H9 (cell line): ENCODE measurements at regions not wholly inside any gene's neighbourhood (a gene's known extent, or its start where the extent isn't known, plus 50 kb on each side); places are given as distances from the start of the nearest gene placed in this dataset.

Experiments
- DNase-seq: peaks from one replicate; pipeline ENCODE4 v3.0.0-alpha.2; 2017
- H2AFZ ChIP-seq: one replicate; pipeline ENCODE4 v1.6.1; 2013; ENCODE audit warnings: mild to moderate bottlenecking, low read length, control low read depth, moderate library complexity
- H2AK5ac ChIP-seq: 2 replicates; pipeline ENCODE4 v1.6.1; 2013; ENCODE audit warnings: low read length, control low read depth, mixed read lengths; ENCODE audit not compliant: insufficient read length
- H2BK120ac ChIP-seq: one replicate; pipeline ENCODE4 v1.6.1; 2013; ENCODE audit warnings: low read depth, mild to moderate bottlenecking, low read length, control low read depth, inconsistent platforms; ENCODE audit not compliant: poor library complexity, severe bottlenecking
- H2BK12ac ChIP-seq: 2 replicates; pipeline ENCODE4 v1.6.1; 2013; ENCODE audit warnings: low read length, control low read depth, mixed read lengths, low read depth; ENCODE audit not compliant: insufficient read length
- H2BK15ac ChIP-seq: 2 replicates; pipeline ENCODE4 v1.6.1; 2013; ENCODE audit warnings: low read depth, low read length, control low read depth
- H2BK20ac ChIP-seq: one replicate; pipeline ENCODE4 v1.6.1; 2013; ENCODE audit warnings: low read depth, mild to moderate bottlenecking, low read length, control low read depth, inconsistent platforms; ENCODE audit not compliant: poor library complexity, severe bottlenecking
- H2BK5ac ChIP-seq: 2 replicates; pipeline ENCODE4 v1.6.1; 2013; ENCODE audit warnings: low read length, control low read depth, mixed read lengths; ENCODE audit not compliant: insufficient read length
- H3K14ac ChIP-seq: 2 replicates; pipeline ENCODE4 v1.6.1; 2013; ENCODE audit warnings: low read length, control low read depth; ENCODE audit not compliant: insufficient read depth
- H3K18ac ChIP-seq: 2 replicates; pipeline ENCODE4 v1.6.1; 2013; ENCODE audit warnings: low read depth, mild to moderate bottlenecking, mixed read lengths, low read length, control low read depth; ENCODE audit not compliant: insufficient read length
- H3K23ac ChIP-seq: 2 replicates; pipeline ENCODE4 v1.6.1; 2013; ENCODE audit warnings: low read length, control low read depth, mixed read lengths, low read depth; ENCODE audit not compliant: insufficient read length
- H3K23me2 ChIP-seq: 2 replicates; pipeline ENCODE4 v1.6.1; 2013; ENCODE audit warnings: low read depth, mild to moderate bottlenecking, mixed read lengths, low read length, control low read depth; ENCODE audit not compliant: insufficient read length, poor library complexity, severe bottlenecking
- H3K27ac ChIP-seq: 2 replicates; pipeline ENCODE4 v1.5.1; 2013; ENCODE audit warnings: low read length, control low read depth, mixed read lengths, low read depth; ENCODE audit not compliant: insufficient read length
- H3K27me3 ChIP-seq: 2 replicates; pipeline ENCODE4 v1.6.1; 2013; ENCODE audit warnings: low read length, control low read depth, inconsistent platforms; ENCODE audit not compliant: insufficient read depth
- H3K4ac ChIP-seq: 2 replicates; pipeline ENCODE4 v1.6.1; 2013; ENCODE audit warnings: low read depth, mild to moderate bottlenecking, control low read depth, inconsistent platforms, low read length, moderate library complexity
- H3K4me1 ChIP-seq: 2 replicates; pipeline ENCODE4 v1.6.1; 2013; ENCODE audit warnings: low read length, control low read depth, inconsistent platforms; ENCODE audit not compliant: insufficient read depth
- H3K4me2 ChIP-seq: 2 replicates; pipeline ENCODE4 v1.6.1; 2013; ENCODE audit warnings: low read length, control low read depth, mixed read lengths; ENCODE audit not compliant: insufficient read length, insufficient read depth
- H3K56ac ChIP-seq: 2 replicates; pipeline ENCODE4 v1.6.1; 2013; ENCODE audit warnings: low read depth, mild to moderate bottlenecking, mixed read lengths, low read length, control low read depth; ENCODE audit not compliant: insufficient read length
- H3K79me1 ChIP-seq: 2 replicates; pipeline ENCODE4 v1.6.1; 2013; ENCODE audit warnings: low read depth, mild to moderate bottlenecking, moderate library complexity, low read length, control low read depth, inconsistent platforms; ENCODE audit not compliant: insufficient read depth, poor library complexity, severe bottlenecking
- H3K79me2 ChIP-seq: 2 replicates; pipeline ENCODE4 v1.6.1; 2013; ENCODE audit warnings: low read length, control low read depth, inconsistent platforms; ENCODE audit not compliant: insufficient read depth
- H3K9ac ChIP-seq: 2 replicates; pipeline ENCODE4 v1.6.1; 2013; ENCODE audit warnings: low read length, control low read depth, mixed read lengths; ENCODE audit not compliant: insufficient read length; ENCODE audit errors: extremely low read depth
- H3K9me3 ChIP-seq: one replicate; pipeline ENCODE4 v1.6.1; 2013; ENCODE audit warnings: low read depth, low read length, inconsistent platforms; ENCODE audit not compliant: control insufficient read depth
- H3T11ph ChIP-seq: one replicate; pipeline ENCODE4 v1.6.1; 2013; ENCODE audit warnings: mild to moderate bottlenecking, low read length, control low read depth, inconsistent platforms
- H4K20me1 ChIP-seq: one replicate; pipeline ENCODE4 v1.6.1; 2013; ENCODE audit not compliant: control insufficient read depth, insufficient read length, insufficient read depth
- H4K5ac ChIP-seq: 2 replicates; pipeline ENCODE4 v1.6.1; 2013; ENCODE audit warnings: low read depth, mild to moderate bottlenecking, mixed read lengths, low read length, control low read depth; ENCODE audit not compliant: insufficient read length
- H4K8ac ChIP-seq: replicated peaks from 2 replicates; pipeline ENCODE4 v1.6.1; 2013; ENCODE audit warnings: low read length, control low read depth, mixed read lengths, low read depth; ENCODE audit not compliant: insufficient read length
- H4K91ac ChIP-seq: 2 replicates; pipeline ENCODE4 v1.6.1; 2013; ENCODE audit warnings: low read depth, mild to moderate bottlenecking, moderate library complexity, mixed read lengths, low read length, control low read depth; ENCODE audit not compliant: insufficient read length
- H3K27ac Mint-ChIP-seq, 3 experiments: 2 replicates in 2 of 3; 3 replicates in 1 of 3; pipeline ENCODE4 v1.8.0; 2020 to 2021; ENCODE audit warnings: mixed read lengths in 3 of 3, mild to moderate bottlenecking in 1 of 3, moderate library complexity in 1 of 3
- H3K27me3 Mint-ChIP-seq: 2 replicates; pipeline ENCODE4 v1.8.0; 2021; ENCODE audit warnings: low read depth, mild to moderate bottlenecking, moderate library complexity, mixed read lengths
- H3K36me3 Mint-ChIP-seq, 3 experiments: 2 replicates in 2 of 3; 3 replicates in 1 of 3; pipeline ENCODE4 v1.8.0; 2020 to 2021; ENCODE audit warnings: low read depth in 3 of 3, mixed read lengths in 3 of 3; ENCODE audit not compliant: insufficient read depth in 1 of 3
- H3K4me1 Mint-ChIP-seq, 2 experiments: 2 replicates each; pipeline ENCODE4 v1.8.0; 2020; ENCODE audit warnings: mixed read lengths in 2 of 2
- H3K4me3 Mint-ChIP-seq, 2 experiments: 2 replicates in 1 of 2; 3 replicates in 1 of 2; pipeline ENCODE4 v1.8.0; 2020 to 2021; ENCODE audit warnings: mild to moderate bottlenecking in 2 of 2, mixed read lengths in 2 of 2, moderate library complexity in 1 of 2
- H3K9me3 Mint-ChIP-seq, 2 experiments: 2 replicates in 1 of 2; 3 replicates in 1 of 2; pipeline ENCODE4 v1.8.0; 2020; ENCODE audit warnings: mild to moderate bottlenecking in 2 of 2, mixed read lengths in 2 of 2, moderate library complexity in 1 of 2
- WGBS: extraction: QIAGEN DNeasy Blood & Tissue Kit; methylation state at CpG from one replicate; pipeline ENCODE4 v1.1.7; 2013; ENCODE audit warnings: missing lambda C conversion rate, low lambda C conversion rate, mixed read lengths; ENCODE audit not compliant: insufficient read length; ENCODE audit errors: extremely low coverage; 5-methylcytosine and 5-hydroxymethylcytosine counted together
- TF ChIP-seq, protein P1 (sequence below): fragments of 200-600 bp; sonication (generic); conservative IDR thresholded peaks from 3 replicates; pipeline ENCODE4 v1.8.0; 2021; ENCODE audit warnings: antibody characterized with exemption, mild to moderate bottlenecking

DNA sequence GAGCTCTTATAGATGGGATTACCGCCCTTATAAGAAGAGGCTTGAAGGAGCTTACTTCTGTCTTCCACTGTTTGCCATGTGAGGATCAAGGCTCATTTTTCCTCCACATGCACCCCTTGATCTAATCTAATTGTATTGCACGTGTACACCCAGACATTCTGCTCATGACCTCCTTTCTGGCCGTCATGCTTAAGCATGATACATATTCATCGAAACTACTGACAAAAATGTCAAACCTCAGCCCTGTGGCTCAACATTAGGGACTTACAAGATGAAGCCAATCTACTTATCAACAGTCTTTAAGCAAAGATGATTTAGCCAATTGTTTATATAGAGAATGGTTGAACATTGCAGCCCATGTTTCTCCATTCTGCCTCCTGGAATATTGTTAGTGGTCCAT, 127.6 kb downstream of the XCL2 start:
- Histone ChIP-seq H3K14ac (no peak overlapping the region), H3T11ph (no peak overlapping the region), H3K79me1 (no peaks in the 10 kb centered on the region), H3K4me1 (no peaks in the 10 kb centered on the region; the same call in 1 of the 2 replicates), H3K9me3 (no peaks in the 10 kb centered on the region), H3K23ac (no peak overlapping the region), H3K18ac (no peak overlapping the region), H3K4me2 (no peak overlapping the region), H2BK5ac (no peak overlapping the region), H2BK120ac (no peak overlapping the region), H3K27ac (no peak overlapping the region), H2AFZ (no peak overlapping the region), H3K79me2 (no peaks in the 10 kb centered on the region), H3K4ac (no peak overlapping the region), H4K20me1 (no peaks in the 10 kb centered on the region), H2BK12ac (no peak overlapping the region), H2AK5ac (no peak overlapping the region), H2BK15ac (no peak overlapping the region), H2BK20ac (no peak overlapping the region), H4K5ac (no peak overlapping the region), H3K23me2 (no peaks in the 10 kb centered on the region), H3K27me3 (no peaks in the 10 kb centered on the region), H3K9ac (no peak overlapping the region), H4K91ac (no peak overlapping the region), H3K56ac (no peak overlapping the region), H4K8ac (no peak overlapping the region)
- H3K4me1 Mint-ChIP-seq, result no peaks in the 10 kb centered on the region
- H3K4me3 Mint-ChIP-seq, result no peak overlapping the region
- WGBS, result no CpG with 5 or more reads among the region's 4 CpGs
- DNase-seq, result no peak
- H3K9me3 Mint-ChIP-seq, result no peaks in the 10 kb centered on the region; a peak in 1 of 5 replicates
- H3K27me3 Mint-ChIP-seq, result no peaks in the 10 kb centered on the region
- TF ChIP-seq, protein P1, sequence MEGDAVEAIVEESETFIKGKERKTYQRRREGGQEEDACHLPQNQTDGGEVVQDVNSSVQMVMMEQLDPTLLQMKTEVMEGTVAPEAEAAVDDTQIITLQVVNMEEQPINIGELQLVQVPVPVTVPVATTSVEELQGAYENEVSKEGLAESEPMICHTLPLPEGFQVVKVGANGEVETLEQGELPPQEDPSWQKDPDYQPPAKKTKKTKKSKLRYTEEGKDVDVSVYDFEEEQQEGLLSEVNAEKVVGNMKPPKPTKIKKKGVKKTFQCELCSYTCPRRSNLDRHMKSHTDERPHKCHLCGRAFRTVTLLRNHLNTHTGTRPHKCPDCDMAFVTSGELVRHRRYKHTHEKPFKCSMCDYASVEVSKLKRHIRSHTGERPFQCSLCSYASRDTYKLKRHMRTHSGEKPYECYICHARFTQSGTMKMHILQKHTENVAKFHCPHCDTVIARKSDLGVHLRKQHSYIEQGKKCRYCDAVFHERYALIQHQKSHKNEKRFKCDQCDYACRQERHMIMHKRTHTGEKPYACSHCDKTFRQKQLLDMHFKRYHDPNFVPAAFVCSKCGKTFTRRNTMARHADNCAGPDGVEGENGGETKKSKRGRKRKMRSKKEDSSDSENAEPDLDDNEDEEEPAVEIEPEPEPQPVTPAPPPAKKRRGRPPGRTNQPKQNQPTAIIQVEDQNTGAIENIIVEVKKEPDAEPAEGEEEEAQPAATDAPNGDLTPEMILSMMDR, result no peak
- H3K36me3 Mint-ChIP-seq, result no peaks in the 10 kb centered on the region; a peak in 1 of 7 replicates
- H3K27ac Mint-ChIP-seq, result no peak overlapping the region
